SU-DHL-6 (cell line): ENCODE measurements at regions not wholly inside any gene's neighbourhood (a gene's known extent, or its start where the extent isn't known, plus 50 kb on each side); places are given as distances from the start of the nearest gene placed in this dataset.

Experiments
- H2AFZ ChIP-seq: fragments of 200-600 bp; sonication (generic); 2 replicates; pipeline ENCODE4 v1.6.1; 2014; ENCODE audit warnings: low read depth, mild to moderate bottlenecking, moderate library complexity, mixed read lengths, antibody characterized with exemption, low read length; ENCODE audit not compliant: severe bottlenecking
- H3F3A ChIP-seq: fragments of 200-600 bp; shearing (Covaris generic); 2 replicates; pipeline ENCODE4 v1.6.0; 2016; ENCODE audit warnings: antibody characterized with exemption, mild to moderate bottlenecking; ENCODE audit not compliant: insufficient read depth
- H3K27ac ChIP-seq: fragments of 200-600 bp; sonication (generic); 2 replicates; pipeline ENCODE4 v1.5.1; 2016; ENCODE audit warnings: low read depth, mild to moderate bottlenecking, low read length, moderate library complexity, mixed read lengths
- H3K27me3 ChIP-seq: fragments of 200-600 bp; sonication (generic), shearing (Covaris generic); 2 replicates; pipeline ENCODE4 v1.6.0; 2014; ENCODE audit warnings: mild to moderate bottlenecking, low read length
- H3K36me3 ChIP-seq: fragments of 200-600 bp; sonication (generic); 2 replicates; pipeline ENCODE4 v1.6.1; 2014; ENCODE audit warnings: mild to moderate bottlenecking, low read length, mixed read lengths
- H3K4me2 ChIP-seq: fragments of 300-600, 200-600 bp; shearing (Covaris generic), sonication (generic); 2 replicates; pipeline ENCODE4 v1.6.0; 2014; ENCODE audit warnings: low read length, low read depth, mild to moderate bottlenecking; ENCODE audit not compliant: poor library complexity, severe bottlenecking
- H3K4me3 ChIP-seq: fragments of 200-600 bp; sonication (generic); 2 replicates; pipeline ENCODE4 v1.5.1; 2014; ENCODE audit warnings: antibody characterized with exemption, low read length, mild to moderate bottlenecking, mixed read lengths; ENCODE audit not compliant: insufficient read depth, poor library complexity, severe bottlenecking
- H3K79me2 ChIP-seq: fragments of 200-600 bp; sonication (generic); 2 replicates; pipeline ENCODE4 v1.6.1; 2014; ENCODE audit warnings: mild to moderate bottlenecking, low read length, moderate library complexity; ENCODE audit not compliant: insufficient read depth
- H3K9ac ChIP-seq: fragments of 200-600 bp; sonication (generic); 2 replicates; pipeline ENCODE4 v1.7.0; 2014; ENCODE audit warnings: mild to moderate bottlenecking, low read length
- H3K9me2 ChIP-seq: fragments of 200-600 bp; sonication (generic); replicated peaks from 2 replicates; pipeline ENCODE4 v1.6.1; 2014; ENCODE audit warnings: low read length; ENCODE audit not compliant: insufficient read depth
- H3K9me3 ChIP-seq: fragments of 200-600 bp; sonication (generic); 2 replicates; pipeline ENCODE4 v1.6.1; 2014; ENCODE audit warnings: low read length, mixed read lengths; ENCODE audit not compliant: insufficient read depth
- H4K20me1 ChIP-seq: fragments of 200-600 bp; sonication (generic); 2 replicates; pipeline ENCODE4 v1.6.1; 2014; ENCODE audit warnings: low read depth, mild to moderate bottlenecking, antibody characterized with exemption, low read length, moderate library complexity, mixed read lengths
- CTCF ChIP-seq: fragments of 200-600 bp; sonication (generic); IDR thresholded peaks from one replicate; pipeline ENCODE4 v1.5.1; 2017; ENCODE audit warnings: antibody characterized with exemption, mild to moderate bottlenecking, low read length, moderate library complexity; ENCODE audit not compliant: insufficient read depth, poor library complexity, severe bottlenecking
- EZH2phosphoT487 ChIP-seq: fragments of 200-600 bp; sonication (generic), shearing (Covaris generic); conservative IDR thresholded peaks from 2 replicates; pipeline ENCODE4 v1.6.1; 2018; ENCODE audit warnings: mild to moderate bottlenecking, antibody characterized with exemption, low read length, moderate library complexity, mixed read lengths

- Histone ChIP-seq H3K4me3 (no peak overlapping the region), H2AFZ (peak overlapping the region; percentile 48), H3K79me2 (no peaks in the 10 kb centered on the region), H4K20me1 (no peaks in the 10 kb centered on the region), H3K27ac (no peak overlapping the region), H3K4me2 (no peak overlapping the region), H3K36me3 (no peaks in the 10 kb centered on the region), H3K27me3 (no peaks in the 10 kb centered on the region), H3K9me3 (no peaks in the 10 kb centered on the region), H3F3A (no peaks in the 10 kb centered on the region), H3K9me2 (no peaks in the 10 kb centered on the region), H3K9ac (no peak overlapping the region)
- no peak for TF ChIP-seq CTCF
- no peak for TF ChIP-seq EZH2phosphoT487
Measured at GRCh38 chrX:20412871-20413486, 146.3 kb upstream of the RPS6KA3 start.

DNA sequence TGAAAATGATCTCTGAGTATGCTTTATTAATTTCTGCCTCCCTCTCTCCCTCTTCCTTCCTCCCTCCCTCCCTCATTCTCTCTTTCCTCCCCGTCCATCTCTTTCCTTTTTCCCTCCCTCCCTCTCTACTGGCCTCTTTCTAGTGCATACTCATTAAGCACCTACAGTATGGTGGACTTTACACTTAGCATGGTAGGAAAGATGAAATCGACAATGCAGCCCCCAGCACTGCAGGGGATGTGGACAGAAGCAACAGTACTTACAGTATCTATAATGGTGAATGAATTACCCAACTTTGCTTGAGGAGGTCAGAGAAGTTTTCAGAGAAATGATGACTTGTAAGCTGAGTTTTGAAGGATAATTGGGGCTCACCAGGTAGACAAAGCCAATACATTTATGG, 143.8 kb upstream of the RPS6KA3 start:
- no peak overlapping the region for H3K27ac ChIP-seq
- no peaks in the 10 kb centered on the region for H3K79me2 ChIP-seq
- H3K9ac ChIP-seq, result no peak overlapping the region
- H3K36me3 ChIP-seq, result no peaks in the 10 kb centered on the region
- H3K9me3 ChIP-seq, result no peaks in the 10 kb centered on the region
- no peak overlapping the region for H3K4me2 ChIP-seq
- TF ChIP-seq CTCF (no peak), EZH2phosphoT487 (no peak)
- no peaks in the 10 kb centered on the region for H3K9me2 ChIP-seq
- no peaks in the 10 kb centered on the region for H3K27me3 ChIP-seq
- no peaks in the 10 kb centered on the region for H4K20me1 ChIP-seq
- no peak overlapping the region for H3K4me3 ChIP-seq
- no peak overlapping the region for H2AFZ ChIP-seq
- no peaks in the 10 kb centered on the region for H3F3A ChIP-seq

DNA sequence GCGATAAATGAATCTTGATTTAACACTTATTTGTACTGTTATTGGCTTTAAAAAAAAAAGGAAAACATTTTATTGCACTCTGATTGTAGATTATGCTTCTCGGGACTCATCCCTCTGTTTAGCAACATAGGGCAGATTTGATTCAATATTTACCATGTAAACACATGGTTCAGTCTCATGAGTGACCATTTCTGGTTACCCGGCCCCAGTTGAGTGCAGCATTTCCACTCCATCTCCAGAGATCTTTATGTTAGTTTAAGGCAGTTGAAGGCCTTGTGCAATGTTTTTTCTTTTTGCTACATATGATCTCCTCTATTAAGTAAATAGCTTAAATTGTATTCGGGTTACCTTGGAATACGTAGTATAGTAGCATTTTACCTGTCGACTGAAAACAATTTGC, 143.3 kb upstream of the RPS6KA3 start:
- no peaks in the 10 kb centered on the region for H3K27me3 ChIP-seq
- H3K9me3 ChIP-seq, result no peaks in the 10 kb centered on the region
- no peaks in the 10 kb centered on the region for H3K36me3 ChIP-seq
- no peak overlapping the region for H3K9ac ChIP-seq
- TF ChIP-seq CTCF (no peak), EZH2phosphoT487 (no peak)
- H2AFZ ChIP-seq, result no peak overlapping the region
- H3K4me2 ChIP-seq, result no peak overlapping the region
- no peaks in the 10 kb centered on the region for H3K79me2 ChIP-seq
- H3K9me2 ChIP-seq, result no peaks in the 10 kb centered on the region
- no peak overlapping the region for H3K4me3 ChIP-seq
- no peaks in the 10 kb centered on the region for H3F3A ChIP-seq
- H4K20me1 ChIP-seq, result no peaks in the 10 kb centered on the region
- no peak overlapping the region for H3K27ac ChIP-seq

- Histone ChIP-seq H3K4me2 (no peak overlapping the region), H3K36me3 (no peaks in the 10 kb centered on the region)
Measured at GRCh38 chrX:20402956-20403355, 136.2 kb upstream of the RPS6KA3 start.

More at GRCh38 chrX:20402956-20403355, 136.2 kb upstream of the RPS6KA3 start:
- no peak for TF ChIP-seq EZH2phosphoT487
- no peak for TF ChIP-seq CTCF
- H2AFZ ChIP-seq, result no peak overlapping the region
- no peaks in the 10 kb centered on the region for H3K9me3 ChIP-seq
- no peak overlapping the region for H3K27ac ChIP-seq
- H4K20me1 ChIP-seq, result no peaks in the 10 kb centered on the region
- H3K9ac ChIP-seq, result no peak overlapping the region
- H3K79me2 ChIP-seq, result no peaks in the 10 kb centered on the region
- no peaks in the 10 kb centered on the region for H3K27me3 ChIP-seq
- no peaks in the 10 kb centered on the region for H3F3A ChIP-seq
- H3K4me3 ChIP-seq, result no peak overlapping the region
- H3K9me2 ChIP-seq, result no peaks in the 10 kb centered on the region
